ENCODE measurements at regions not wholly inside any gene's neighbourhood (a gene's known extent, or its start where the extent isn't known, plus 50 kb on each side); places are given as distances from the start of the nearest gene placed in this dataset.

- no peak for TF ChIP-seq TCF12 (IDR thresholded peaks at IDR 0.05; ENCODE audit: low read depth, low read length)
These were observed 54.0 kb upstream of the ECE1 start (continued) for GRCh38 chr1:21344098-21344749.

Data from H1 (cell line).